H1 (cell line): ENCODE measurements at regions not wholly inside any gene's neighbourhood (a gene's known extent, or its start where the extent isn't known, plus 50 kb on each side); places are given as distances from the start of the nearest gene placed in this dataset.

ENCODE experiments used
- RAD21 ChIP-seq, 2 experiments: IDR thresholded peaks in 1 of 2; conservative IDR thresholded peaks in 1 of 2; 2 replicates each; pipeline ENCODE4 v1.6.1; 2011; ENCODE audit warnings: low read depth in 2 of 2, low read length in 2 of 2, improper control_type of control experiment in 1 of 2, inconsistent platforms in 1 of 2, mild to moderate bottlenecking in 1 of 2, moderate library complexity in 1 of 2
- RXRA ChIP-seq: IDR thresholded peaks from 2 replicates; pipeline ENCODE4 v1.6.1; 2011; ENCODE audit warnings: low read depth, mild to moderate bottlenecking, low read length, moderate library complexity; ENCODE audit not compliant: insufficient read depth
- TF ChIP-seq, protein P1 (sequence below), 3 experiments: IDR thresholded peaks; 1 replicate in 2 of 3; 2 replicates in 1 of 3; pipeline versions ENCODE4 v1.5.1 to v1.6.1; 2011; ENCODE audit warnings: low read length in 3 of 3, mild to moderate bottlenecking in 3 of 3, inconsistent platforms in 2 of 3, low read depth in 1 of 3, moderate library complexity in 1 of 3; ENCODE audit not compliant: insufficient read depth in 1 of 3; ENCODE audit errors: control extremely low read depth in 1 of 3
- TF ChIP-seq, protein P2 (sequence below): IDR thresholded peaks from 2 replicates; pipeline ENCODE4 v1.6.1; 2012; ENCODE audit warnings: low read length, inconsistent platforms

DNA sequence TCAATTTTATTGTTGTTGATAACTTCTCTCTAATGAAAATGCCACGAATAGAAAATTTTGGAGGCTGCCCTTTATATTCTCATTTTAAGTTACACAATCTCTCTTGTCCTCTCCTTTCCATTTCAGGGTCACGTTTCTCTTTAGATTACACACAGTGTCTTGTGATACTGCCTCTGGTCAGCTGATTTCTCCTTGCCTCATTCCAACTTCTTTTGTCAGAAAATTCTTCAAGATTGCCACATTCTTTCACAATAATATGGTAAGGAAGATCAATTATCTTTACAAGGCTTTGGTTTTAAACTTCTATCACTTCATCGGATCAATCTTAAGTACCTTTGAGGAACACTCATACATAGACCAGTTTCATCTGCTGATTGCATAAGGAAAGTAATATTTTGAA, 370.3 kb downstream of the RFPL4B start:
- TF ChIP-seq, protein P1, sequence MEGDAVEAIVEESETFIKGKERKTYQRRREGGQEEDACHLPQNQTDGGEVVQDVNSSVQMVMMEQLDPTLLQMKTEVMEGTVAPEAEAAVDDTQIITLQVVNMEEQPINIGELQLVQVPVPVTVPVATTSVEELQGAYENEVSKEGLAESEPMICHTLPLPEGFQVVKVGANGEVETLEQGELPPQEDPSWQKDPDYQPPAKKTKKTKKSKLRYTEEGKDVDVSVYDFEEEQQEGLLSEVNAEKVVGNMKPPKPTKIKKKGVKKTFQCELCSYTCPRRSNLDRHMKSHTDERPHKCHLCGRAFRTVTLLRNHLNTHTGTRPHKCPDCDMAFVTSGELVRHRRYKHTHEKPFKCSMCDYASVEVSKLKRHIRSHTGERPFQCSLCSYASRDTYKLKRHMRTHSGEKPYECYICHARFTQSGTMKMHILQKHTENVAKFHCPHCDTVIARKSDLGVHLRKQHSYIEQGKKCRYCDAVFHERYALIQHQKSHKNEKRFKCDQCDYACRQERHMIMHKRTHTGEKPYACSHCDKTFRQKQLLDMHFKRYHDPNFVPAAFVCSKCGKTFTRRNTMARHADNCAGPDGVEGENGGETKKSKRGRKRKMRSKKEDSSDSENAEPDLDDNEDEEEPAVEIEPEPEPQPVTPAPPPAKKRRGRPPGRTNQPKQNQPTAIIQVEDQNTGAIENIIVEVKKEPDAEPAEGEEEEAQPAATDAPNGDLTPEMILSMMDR (IDR thresholded peaks at IDR 0.05; ENCODE audit: control extremely low read depth in 1 of 3, insufficient read depth in 1 of 3, low read depth in 1 of 3, low read length in 3 of 3): no peak
- TF ChIP-seq RXRA (no peak), RAD21 (IDR thresholded peaks at IDR 0.05 in 1 of 2, conservative IDR thresholded peaks at IDR 0.05 in 1 of 2; ENCODE audit: low read depth in 2 of 2, low read length in 2 of 2) (no peak)
- TF ChIP-seq, protein P2, sequence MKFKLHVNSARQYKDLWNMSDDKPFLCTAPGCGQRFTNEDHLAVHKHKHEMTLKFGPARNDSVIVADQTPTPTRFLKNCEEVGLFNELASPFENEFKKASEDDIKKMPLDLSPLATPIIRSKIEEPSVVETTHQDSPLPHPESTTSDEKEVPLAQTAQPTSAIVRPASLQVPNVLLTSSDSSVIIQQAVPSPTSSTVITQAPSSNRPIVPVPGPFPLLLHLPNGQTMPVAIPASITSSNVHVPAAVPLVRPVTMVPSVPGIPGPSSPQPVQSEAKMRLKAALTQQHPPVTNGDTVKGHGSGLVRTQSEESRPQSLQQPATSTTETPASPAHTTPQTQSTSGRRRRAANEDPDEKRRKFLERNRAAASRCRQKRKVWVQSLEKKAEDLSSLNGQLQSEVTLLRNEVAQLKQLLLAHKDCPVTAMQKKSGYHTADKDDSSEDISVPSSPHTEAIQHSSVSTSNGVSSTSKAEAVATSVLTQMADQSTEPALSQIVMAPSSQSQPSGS: no peak
